ENCODE measurements at regions not wholly inside any gene's neighbourhood (a gene's known extent, or its start where the extent isn't known, plus 50 kb on each side); places are given as distances from the start of the nearest gene placed in this dataset.
"Not testable (repeated sequence)": the region's sequence is repeated elsewhere in the genome, so short reads cannot be mapped to it uniquely, and the experiment has no call there.

- DNase-seq (ENCODE audit: low read depth, low spot score), result no peak
- in situ Hi-C loops (cut with HindIII; ENCODE audit: low pct_unique_long_range_greater_than_20kb, low sequenced_read_pairs), result no loop called here
Observed at GRCh38 chr21:35478161-35479064, 429.3 kb upstream of the RUNX1 start.

GRCh38 chr21:35477622-35478021, 428.5 kb upstream of the RUNX1 start:
- no peak for DNase-seq (ENCODE audit: low read depth, low spot score)
- in situ Hi-C loops (cut with HindIII; ENCODE audit: low pct_unique_long_range_greater_than_20kb, low sequenced_read_pairs), result no loop called here

GRCh38 chr21:35476621-35477395, 427.7 kb upstream of the RUNX1 start:
- in situ Hi-C loops (cut with HindIII; ENCODE audit: low pct_unique_long_range_greater_than_20kb, low sequenced_read_pairs), result no loop called here
- DNase-seq (ENCODE audit: low read depth, low spot score), result no peak

DNA sequence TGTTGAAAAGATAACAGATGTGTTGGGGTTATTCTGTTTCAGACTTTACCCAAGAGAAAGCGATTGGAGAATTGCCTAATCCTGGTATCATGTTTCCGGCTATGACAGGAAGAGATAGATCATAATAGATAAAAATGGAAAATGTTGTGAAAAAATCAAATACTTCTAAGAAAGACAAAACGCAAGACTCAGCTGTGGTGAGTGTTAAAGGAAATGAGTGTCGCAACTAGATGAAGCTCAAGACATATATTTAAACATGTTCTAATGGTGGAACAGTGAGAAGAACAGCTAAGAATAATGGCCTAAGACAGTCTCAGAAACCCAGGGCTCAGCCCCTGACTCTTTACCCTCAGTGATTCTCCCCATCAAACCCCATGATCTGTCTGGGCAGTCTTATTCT, 426.7 kb upstream of the RUNX1 start:
- in situ Hi-C loops (cut with HindIII; ENCODE audit: low pct_unique_long_range_greater_than_20kb, low sequenced_read_pairs), result no loop called here
- no peak for DNase-seq (ENCODE audit: low read depth, low spot score)

DNA sequence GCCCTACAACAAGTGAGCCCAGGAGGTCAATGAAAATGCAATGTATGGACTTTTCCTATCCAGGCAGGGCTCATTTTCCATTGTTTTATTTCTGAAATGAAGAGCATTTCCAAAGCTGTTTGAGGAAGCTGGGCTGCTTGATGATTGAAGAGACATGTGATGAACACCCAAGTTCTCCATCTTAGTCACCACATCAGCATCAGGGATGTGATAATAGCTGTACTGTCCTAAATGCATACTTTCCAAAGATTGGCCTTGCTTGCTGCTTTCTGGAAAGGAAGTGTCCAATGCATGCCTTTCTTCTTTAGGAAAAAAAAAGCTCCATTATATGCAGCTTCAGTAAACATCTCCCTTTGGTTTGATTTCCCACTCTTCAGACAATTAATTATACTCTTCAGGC, 425.9 kb upstream of the RUNX1 start:
- DNase-seq (ENCODE audit: low read depth, low spot score), result peak; percentile 65
- in situ Hi-C loops (cut with HindIII; ENCODE audit: low pct_unique_long_range_greater_than_20kb, low sequenced_read_pairs), result no loop called here

GRCh38 chr21:35473496-35473895, 424.4 kb upstream of the RUNX1 start:
- in situ Hi-C loops (cut with HindIII; ENCODE audit: low pct_unique_long_range_greater_than_20kb, low sequenced_read_pairs), result no loop called here
- DNase-seq (ENCODE audit: low read depth, low spot score), result no peak

- in situ Hi-C loops (cut with HindIII; ENCODE audit: low pct_unique_long_range_greater_than_20kb, low sequenced_read_pairs), result no loop called here
Observed at GRCh38 chr21:35470522-35470921, 421.4 kb upstream of the RUNX1 start.

GRCh38 chr21:35469498-35469897, 420.4 kb upstream of the RUNX1 start:
- DNase-seq (ENCODE audit: low read depth, low spot score), result no peak
- in situ Hi-C loops (cut with HindIII; ENCODE audit: low pct_unique_long_range_greater_than_20kb, low sequenced_read_pairs), result no loop called here

More at GRCh38 chr21:35470522-35470921, 421.4 kb upstream of the RUNX1 start:
- no peak for DNase-seq (ENCODE audit: low read depth, low spot score)

- in situ Hi-C loops (cut with HindIII; ENCODE audit: low pct_unique_long_range_greater_than_20kb, low sequenced_read_pairs), result no loop called here
- DNase-seq (ENCODE audit: low read depth, low spot score), result no peak
Observed at GRCh38 chr21:35468991-35469390, 419.9 kb upstream of the RUNX1 start.

- DNase-seq (ENCODE audit: low read depth, low spot score), result no peak
- in situ Hi-C loops (cut with HindIII; ENCODE audit: low pct_unique_long_range_greater_than_20kb, low sequenced_read_pairs), result no loop called here
Observed at GRCh38 chr21:35467566-35467965, 418.5 kb upstream of the RUNX1 start.

- in situ Hi-C loops (cut with HindIII; ENCODE audit: low pct_unique_long_range_greater_than_20kb, low sequenced_read_pairs), result not testable (repeated sequence)
Observed at GRCh38 chr21:35466681-35467080, 417.6 kb upstream of the RUNX1 start.

GRCh38 chr21:35465741-35466140, 416.6 kb upstream of the RUNX1 start:
- no peak for DNase-seq (ENCODE audit: low read depth, low spot score)
- in situ Hi-C loops (cut with HindIII; ENCODE audit: low pct_unique_long_range_greater_than_20kb, low sequenced_read_pairs), result no loop called here

More at GRCh38 chr21:35466681-35467080, 417.6 kb upstream of the RUNX1 start:
- DNase-seq (ENCODE audit: low read depth, low spot score), result not testable (repeated sequence)

DNA sequence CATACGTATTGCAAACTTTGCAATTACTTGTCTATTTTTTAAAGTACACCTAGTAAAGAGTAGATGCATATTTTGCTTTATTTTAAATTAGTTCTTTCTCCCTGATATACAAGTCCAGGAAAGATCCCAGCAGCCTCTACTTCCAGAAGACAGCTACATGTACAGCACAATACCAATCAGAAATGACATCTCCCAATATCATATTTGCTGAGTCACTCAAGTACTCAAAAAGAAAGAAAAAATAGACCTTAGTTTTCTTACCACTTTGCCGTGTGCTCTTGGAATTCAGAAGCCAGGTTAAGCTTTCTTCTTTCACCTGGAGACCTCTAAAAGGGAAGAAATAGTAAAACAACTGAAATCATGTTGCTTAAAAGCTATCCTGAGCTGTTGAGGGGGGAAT, 412.6 kb upstream of the RUNX1 start:
- in situ Hi-C loops (cut with HindIII; ENCODE audit: low pct_unique_long_range_greater_than_20kb, low sequenced_read_pairs), result no loop called here
- no peak for DNase-seq (ENCODE audit: low read depth, low spot score)

- in situ Hi-C loops (cut with HindIII; ENCODE audit: low pct_unique_long_range_greater_than_20kb, low sequenced_read_pairs), result no loop called here
- DNase-seq (ENCODE audit: low read depth, low spot score), result no peak
Observed at GRCh38 chr21:35460441-35460840, 411.3 kb upstream of the RUNX1 start.

DNA sequence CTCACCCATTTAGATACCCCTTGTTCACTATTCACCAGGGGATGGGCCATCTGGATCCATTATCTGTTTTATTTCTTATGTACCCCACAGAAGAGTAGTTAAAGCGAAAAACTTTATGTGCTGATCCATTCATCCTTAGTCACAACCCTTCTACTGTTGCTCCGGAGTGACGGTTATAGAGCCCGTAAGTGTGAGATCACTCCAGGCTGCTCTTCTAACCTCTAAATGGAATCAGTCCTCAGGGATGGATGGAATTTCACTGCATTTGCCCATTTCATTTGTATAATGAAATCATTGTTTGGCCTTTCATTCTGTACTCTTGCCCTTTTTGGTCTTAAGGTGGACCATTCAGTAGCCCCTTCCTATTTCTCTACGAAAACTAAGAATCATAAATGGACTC, 409.3 kb upstream of the RUNX1 start:
- in situ Hi-C loops (cut with HindIII; ENCODE audit: low pct_unique_long_range_greater_than_20kb, low sequenced_read_pairs), result no loop called here
- no peak for DNase-seq (ENCODE audit: low read depth, low spot score)

- DNase-seq (ENCODE audit: low read depth, low spot score), result no peak
- in situ Hi-C loops (cut with HindIII; ENCODE audit: low pct_unique_long_range_greater_than_20kb, low sequenced_read_pairs), result no loop called here
Observed at GRCh38 chr21:35457097-35457804, 408.1 kb upstream of the RUNX1 start.

DNA sequence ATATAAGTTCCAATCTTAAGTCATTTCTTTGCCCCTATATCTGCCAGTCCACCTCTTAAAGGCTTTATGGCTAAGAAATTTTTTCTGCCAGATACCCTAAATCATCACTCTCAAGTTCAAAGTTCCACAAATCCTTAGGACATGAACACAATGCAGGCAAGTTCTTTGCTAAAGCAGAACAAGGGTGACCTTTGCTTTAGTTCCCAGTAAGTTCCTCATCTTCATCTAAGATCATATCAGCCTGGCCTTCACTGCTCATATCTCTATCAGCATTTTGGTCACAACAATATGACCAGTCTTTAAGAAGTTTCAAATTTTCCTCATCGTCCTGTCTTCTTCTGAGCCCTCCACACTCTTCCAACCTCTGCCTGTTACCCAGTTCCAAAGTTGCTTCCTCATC, 402.2 kb upstream of the RUNX1 start:
- no peak for DNase-seq (ENCODE audit: low read depth, low spot score)

GRCh38 chr21:35450830-35451229, 401.7 kb upstream of the RUNX1 start:
- no peak for DNase-seq (ENCODE audit: low read depth, low spot score)
- in situ Hi-C loops (cut with HindIII; ENCODE audit: low pct_unique_long_range_greater_than_20kb, low sequenced_read_pairs), result no loop called here

More for the DNA sequence above, 402.2 kb upstream of the RUNX1 start:
- in situ Hi-C loops (cut with HindIII; ENCODE audit: low pct_unique_long_range_greater_than_20kb, low sequenced_read_pairs), result no loop called here
